ENCODE measurements at regions not wholly inside any gene's neighbourhood (a gene's known extent, or its start where the extent isn't known, plus 50 kb on each side); places are given as distances from the start of the nearest gene placed in this dataset.

GRCh38 chr1:157920748-157921147 lies 72.7 kb upstream of the KIRREL1 start:
- POLR2A ChIA-PET: no interaction called here

More at GRCh38 chr1:157920748-157921147, 72.7 kb upstream of the KIRREL1 start:
- no peak for TF ChIP-seq ATF3 (IDR thresholded peaks at IDR 0.05)
- TF ChIP-seq SP1 (IDR thresholded peaks at IDR 0.05; ENCODE audit: low read depth): no peak
- TF ChIP-seq ZFX (IDR thresholded peaks at IDR 0.05): no peak
- no peak for TF ChIP-seq EZH2phosphoT487 (IDR thresholded peaks at IDR 0.05; ENCODE audit: borderline replicate concordance)
- TF ChIP-seq CTCF (IDR thresholded peaks at IDR 0.05 in 2 of 3, conservative IDR thresholded peaks at IDR 0.05 in 1 of 3; ENCODE audit: borderline replicate concordance in 1 of 3, insufficient read depth in 1 of 3, low read depth in 2 of 3, low read length in 2 of 3): no peak
- TF ChIP-seq CEBPB (IDR thresholded peaks at IDR 0.05; ENCODE audit: low read depth): no peak
- TF ChIP-seq REST (IDR thresholded peaks at IDR 0.05; ENCODE audit: low read depth): no peak
- no peak for TF ChIP-seq RAD21 (IDR thresholded peaks at IDR 0.05; ENCODE audit: low read depth)
- no peak for TF ChIP-seq SIN3A (IDR thresholded peaks at IDR 0.05; ENCODE audit: low read depth)
- no peak for TF ChIP-seq SRF (IDR thresholded peaks at IDR 0.05; ENCODE audit: low read depth)
- TF ChIP-seq JUND (IDR thresholded peaks at IDR 0.05): no peak
- no peak for TF ChIP-seq EGR1 (IDR thresholded peaks at IDR 0.05; ENCODE audit: low read depth)
- no peak for TF ChIP-seq ELF1 (IDR thresholded peaks at IDR 0.05; ENCODE audit: borderline replicate concordance, low read depth)
- TF ChIP-seq POLR2AphosphoS5 (IDR thresholded peaks at IDR 0.05; ENCODE audit: low read depth, low read length): no peak
- TF ChIP-seq EZH2 (IDR thresholded peaks at IDR 0.05): no peak
- peaks cover 44% of the 10 kb centered on the region for H3K27me3 ChIP-seq (ENCODE audit: insufficient read depth, low read length)
- H3K4me3 ChIP-seq (replicated peaks in 1 of 2; ENCODE audit: low read depth in 1 of 2, low read length in 2 of 2): no peak overlapping the region
- H3K9me2 ChIP-seq (ENCODE audit: insufficient read depth): no peaks in the 10 kb centered on the region
- DNase-seq (ENCODE audit: low read depth, low spot score): no peak
- no peak overlapping the region for H3K27ac ChIP-seq (ENCODE audit: low read depth, low read length)
- H3K9ac ChIP-seq (ENCODE audit: low read length): no peak overlapping the region
- no peaks in the 10 kb centered on the region for H3K36me3 ChIP-seq (ENCODE audit: control insufficient read depth in 1 of 2, insufficient read depth in 2 of 2, low read length in 2 of 2)
- ATAC-seq: no peak
- no peaks in the 10 kb centered on the region for H3K9me3 ChIP-seq (ENCODE audit: control insufficient read depth in 1 of 2, insufficient read depth in 1 of 2, low read depth in 1 of 2, low read length in 2 of 2)
- no peaks in the 10 kb centered on the region for H4K20me1 ChIP-seq (ENCODE audit: insufficient read depth)
- intact Hi-C loops (cut with micrococcal nuclease): no loop called here
- H2AFZ ChIP-seq (ENCODE audit: low read depth, low read length, poor library complexity, severe bottlenecking): no peak overlapping the region
- no peaks in the 10 kb centered on the region for H3K4me1 ChIP-seq (ENCODE audit: control insufficient read depth in 1 of 2, insufficient read depth in 2 of 2, low read length in 2 of 2)
- no peak overlapping the region for H3K4me2 ChIP-seq (ENCODE audit: low read length)
- BruUV-seq (replicated peaks): no TSS peak
- CTCF ChIA-PET: no interaction called here
- RAD21 ChIA-PET (ENCODE audit: low non-redundant PET in 1 of 2, low total read pairs in 2 of 2, uncharacterized antibody in 2 of 2, unreplicated experiment in 2 of 2): no interaction called here
- no peaks in the 10 kb centered on the region for H3K79me2 ChIP-seq (ENCODE audit: insufficient read depth, low read length)
